Hematopoietic multipotent progenitor cell treated with erythropoietin and hydrocortisone succinate and interleukin-3 and kit ligand, for 8 days (in vitro differentiated cells): ENCODE measurements at regions not wholly inside any gene's neighbourhood (a gene's known extent, or its start where the extent isn't known, plus 50 kb on each side); places are given as distances from the start of the nearest gene placed in this dataset.
A peak's percentile ranks its signal among the peaks of the same experiment; 100 is the strongest.
"Not testable (repeated sequence)": the region's sequence is repeated elsewhere in the genome, so short reads cannot be mapped to it uniquely, and the experiment has no call there.

Experiments used
- DNase-seq: peaks from one replicate; pipeline ENCODE4 v3.0.0-alpha.2; 2015

DNA sequence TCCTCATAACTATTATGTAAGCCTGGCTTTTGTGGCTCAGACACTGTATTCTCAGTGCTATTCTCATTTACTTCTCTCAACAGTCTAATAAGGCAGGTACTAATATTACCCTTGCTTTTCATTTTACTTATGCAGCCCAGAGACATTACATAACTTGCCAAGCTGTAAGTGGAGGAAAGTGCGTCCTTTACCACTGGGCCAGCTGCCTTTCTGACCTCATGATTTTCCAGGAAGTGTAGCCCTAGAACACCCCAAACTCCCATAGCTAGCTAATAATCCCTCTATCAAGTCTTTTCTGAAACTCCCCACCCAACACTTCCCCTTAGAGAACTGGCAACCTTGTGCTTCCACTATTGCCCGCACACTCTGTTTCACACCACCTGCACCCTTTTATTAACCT, 192.9 kb upstream of the HMHB1 start:
- DNase-seq, result no peak

DNA sequence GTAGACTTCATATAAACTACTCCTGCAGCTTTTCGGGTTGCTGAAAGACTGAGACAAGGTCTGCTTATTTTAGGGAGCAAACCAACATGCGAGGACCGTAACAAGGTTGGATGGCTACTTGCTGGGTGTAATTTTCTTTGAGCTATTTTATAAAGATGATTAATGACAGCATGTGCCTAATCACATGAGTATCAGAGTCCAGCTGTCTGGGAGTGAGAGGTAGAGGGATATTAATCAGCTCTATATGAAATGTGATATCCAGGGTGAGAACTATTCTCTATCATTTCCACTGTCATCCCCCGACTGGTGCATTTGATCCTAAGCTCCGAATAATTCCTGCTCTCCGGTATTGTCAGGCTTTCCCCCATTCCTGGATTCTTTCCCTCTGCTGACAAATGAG, 193.8 kb upstream of the HMHB1 start:
- DNase-seq, result no peak

DNA sequence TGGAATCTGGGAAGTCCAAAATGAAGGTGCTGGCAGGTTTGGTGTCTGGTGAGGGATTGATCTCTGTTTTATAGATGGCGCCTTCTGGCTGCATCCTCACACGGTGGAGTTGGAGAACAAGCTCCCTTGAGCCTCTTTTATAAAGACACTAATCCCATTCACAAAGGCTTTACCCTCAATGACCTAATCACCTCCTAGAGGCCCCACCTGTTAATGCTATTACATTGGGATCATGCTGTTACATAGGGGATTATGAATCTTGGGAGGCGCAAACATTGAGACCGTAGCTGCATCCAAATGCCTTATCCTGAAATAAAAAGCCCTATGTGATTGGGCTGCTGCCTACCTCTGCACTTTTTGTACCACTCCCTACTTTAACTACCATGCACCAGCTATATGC, 197.1 kb upstream of the HMHB1 start:
- no peak for DNase-seq

DNA sequence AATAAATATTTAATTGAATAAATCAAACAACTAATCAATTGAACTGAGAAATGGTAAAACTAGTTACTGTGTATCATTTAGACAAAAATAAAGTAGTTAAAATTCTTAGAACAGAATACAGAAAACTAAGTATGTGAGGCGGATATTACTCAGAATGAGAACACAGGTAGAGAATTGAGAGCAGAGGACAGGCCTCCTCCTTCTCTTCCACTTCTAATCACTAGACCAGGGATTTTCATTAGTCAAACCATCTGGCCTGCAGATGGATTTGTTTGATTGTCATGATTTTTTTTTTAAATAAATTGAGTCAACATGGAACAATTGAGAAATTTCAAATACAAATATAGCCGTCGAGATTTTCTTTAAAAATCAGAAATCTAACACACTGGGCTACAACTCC, 198.6 kb upstream of the HMHB1 start:
- DNase-seq, result no peak

DNA sequence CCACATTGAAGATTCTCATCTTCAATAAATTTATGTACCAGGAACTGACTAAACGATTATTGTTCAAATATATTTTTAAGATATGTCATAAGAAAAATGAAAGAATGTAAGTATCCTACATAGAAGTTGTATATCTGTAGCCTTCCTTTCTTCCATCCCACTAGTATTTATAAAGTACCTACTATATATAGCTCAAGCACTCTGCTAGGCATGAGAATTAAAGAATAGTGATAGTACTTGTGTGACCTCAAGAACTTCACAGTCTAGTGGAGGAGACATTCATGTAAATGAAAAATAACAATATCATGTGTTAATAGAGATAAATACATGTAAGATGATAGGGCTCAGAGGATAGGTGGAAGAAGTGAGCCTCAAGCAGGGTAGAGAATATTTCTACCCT, 201.0 kb upstream of the HMHB1 start:
- no peak for DNase-seq

DNA sequence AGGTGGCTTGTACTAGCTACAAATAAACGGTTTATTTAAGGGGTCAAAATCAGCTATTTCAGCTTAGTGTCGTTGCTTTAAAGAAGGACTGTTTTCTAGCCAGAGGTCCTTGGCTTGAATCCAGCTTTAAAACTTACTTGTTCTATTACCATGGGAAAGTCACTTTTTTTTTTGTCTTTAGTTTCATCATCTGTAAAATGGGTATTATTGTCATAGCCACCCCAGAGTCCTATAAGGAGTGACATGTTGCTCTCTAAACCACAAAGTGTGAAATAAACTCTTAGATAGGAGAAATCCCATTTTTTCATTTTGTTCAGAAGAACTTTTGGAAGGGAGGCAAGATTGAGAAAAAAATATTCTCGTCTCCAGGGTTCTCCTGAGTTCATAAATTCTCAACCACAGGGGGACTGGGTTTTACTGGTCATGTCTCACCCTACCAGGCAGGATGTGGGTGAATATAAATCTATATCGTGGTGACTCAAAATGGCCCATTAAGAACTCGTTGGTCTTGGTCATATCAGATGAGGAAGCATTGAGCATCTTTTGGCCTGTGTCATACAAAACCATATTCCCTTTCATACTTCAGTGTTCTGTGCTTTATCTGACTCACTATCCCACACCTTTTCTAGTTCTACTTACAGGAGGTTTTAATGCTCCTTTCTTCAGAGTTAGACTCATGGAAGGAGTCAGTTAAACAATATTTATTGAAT, 202.7 kb upstream of the NR3C1 start:
- DNase-seq, result peak; percentile 16

DNA sequence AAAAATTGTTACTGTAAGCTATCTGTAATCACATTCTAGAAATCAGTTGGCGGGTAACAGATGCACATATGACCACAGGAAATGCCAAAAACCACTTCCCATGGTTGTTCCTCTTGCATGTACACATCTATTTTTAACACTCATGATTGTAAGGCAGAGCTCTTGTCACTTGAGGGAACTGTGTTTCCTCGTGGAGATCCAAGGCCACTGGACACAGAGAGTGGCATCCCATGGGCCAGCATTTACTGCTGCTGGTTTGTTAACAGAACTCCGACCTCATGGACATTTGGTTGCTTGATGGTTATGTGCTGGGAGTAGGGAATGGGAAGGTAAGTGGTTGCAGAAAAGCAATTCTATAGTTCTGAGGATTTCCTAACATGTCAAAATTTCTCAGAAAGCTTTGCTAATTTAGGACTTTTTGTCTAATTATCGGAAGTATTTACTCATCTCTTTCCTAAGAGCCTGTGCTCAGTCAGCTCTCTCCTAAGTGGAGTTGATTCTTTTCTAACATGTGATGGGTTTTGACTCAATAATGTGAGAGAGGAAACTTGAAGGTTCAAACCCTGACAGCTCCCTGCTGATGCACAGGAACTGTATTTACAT, 202.0 kb upstream of the NR3C1 start:
- peak; percentile 44 for DNase-seq

DNA sequence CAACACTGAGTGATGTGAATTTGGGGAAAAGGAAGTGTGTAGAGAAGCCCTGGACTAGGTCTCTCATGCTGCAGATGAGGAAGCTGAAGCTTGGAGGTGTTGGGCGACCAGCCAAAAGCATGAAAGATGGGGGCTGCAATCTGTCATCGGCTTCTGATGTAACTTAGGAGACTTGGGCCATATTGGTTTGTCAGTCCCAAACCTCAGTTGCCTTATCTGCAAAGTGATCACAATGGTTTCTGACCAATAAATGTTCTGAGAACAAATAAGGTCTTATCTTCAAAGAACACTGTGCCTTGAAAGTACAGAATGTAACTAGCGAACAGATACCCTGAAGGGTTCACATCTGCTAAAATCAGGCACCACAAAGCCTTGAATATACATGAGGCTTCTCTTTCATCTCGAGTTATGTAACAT, 198.4 kb upstream of the NR3C1 start:
- peak; percentile 65 for DNase-seq

DNA sequence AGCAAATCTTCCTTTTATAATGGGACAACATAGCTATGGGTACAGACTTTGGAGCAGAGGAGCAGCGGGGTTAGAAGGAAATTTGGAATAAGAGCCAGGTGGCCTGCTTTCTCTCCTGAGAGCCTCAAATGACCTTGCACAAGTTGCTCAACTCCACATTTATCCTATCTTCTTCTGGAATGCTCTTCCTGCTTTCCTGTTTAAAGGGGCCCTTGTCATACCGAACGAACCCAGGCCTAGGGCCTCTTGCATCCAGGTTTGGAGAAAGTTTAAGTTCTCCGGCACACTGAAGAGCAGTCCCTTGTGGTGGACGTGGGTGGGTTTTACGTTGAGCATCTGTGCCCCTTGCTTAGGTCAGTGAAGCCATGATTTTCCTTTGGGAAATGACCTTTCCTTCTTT, 197.9 kb upstream of the NR3C1 start:
- no peak for DNase-seq

DNA sequence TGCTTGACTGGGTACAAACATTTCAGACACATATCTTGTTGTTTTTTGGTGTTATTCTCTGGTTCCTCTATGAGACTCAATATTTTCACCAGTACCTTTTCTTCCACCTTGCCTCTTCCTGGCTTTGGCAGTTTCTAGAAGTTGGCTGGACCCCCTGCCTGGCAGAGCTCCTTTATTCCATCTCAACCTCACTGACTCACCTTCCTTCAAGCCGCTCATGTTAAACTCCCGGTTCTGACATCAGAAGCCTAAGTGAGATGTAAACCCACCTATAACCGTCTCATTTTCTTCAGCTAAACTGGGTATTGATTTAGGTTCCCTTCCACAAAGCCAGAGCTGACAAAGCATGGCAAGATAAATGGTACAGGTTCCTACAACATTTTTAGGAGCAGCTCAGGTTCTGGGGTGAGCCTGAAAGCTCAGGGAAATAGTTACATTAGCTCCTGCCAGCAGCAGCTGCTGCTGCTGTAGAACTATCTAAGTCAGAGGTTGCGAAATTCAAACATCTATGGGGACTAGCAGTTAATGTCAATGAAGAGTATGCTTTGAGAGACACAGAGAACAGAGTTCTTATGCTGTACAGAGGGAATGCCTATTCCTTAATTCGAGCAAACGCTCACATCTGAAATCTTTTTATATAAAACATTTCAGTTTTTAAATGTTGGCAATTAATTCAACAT, 197.1 kb upstream of the NR3C1 start:
- DNase-seq, result no peak

DNA sequence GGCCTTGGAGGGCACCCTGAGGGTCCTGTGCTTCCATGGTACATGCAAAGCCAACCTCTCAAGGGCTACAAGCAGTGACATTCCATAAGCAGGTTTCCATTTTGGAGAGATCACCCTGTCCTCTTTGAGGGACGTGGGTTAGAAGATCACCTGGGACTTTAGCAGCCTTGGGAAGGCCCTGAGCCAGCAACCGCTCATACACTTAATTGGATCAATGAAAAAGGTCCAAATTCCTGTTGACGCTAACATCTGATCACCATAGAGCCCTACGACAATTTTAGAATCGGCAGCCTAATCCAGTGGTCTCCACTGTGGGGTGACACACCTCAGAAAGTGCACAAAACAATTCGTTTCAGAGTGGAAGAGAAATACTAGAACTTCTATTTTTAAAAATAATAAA, 196.0 kb upstream of the NR3C1 start:
- DNase-seq, result no peak

DNA sequence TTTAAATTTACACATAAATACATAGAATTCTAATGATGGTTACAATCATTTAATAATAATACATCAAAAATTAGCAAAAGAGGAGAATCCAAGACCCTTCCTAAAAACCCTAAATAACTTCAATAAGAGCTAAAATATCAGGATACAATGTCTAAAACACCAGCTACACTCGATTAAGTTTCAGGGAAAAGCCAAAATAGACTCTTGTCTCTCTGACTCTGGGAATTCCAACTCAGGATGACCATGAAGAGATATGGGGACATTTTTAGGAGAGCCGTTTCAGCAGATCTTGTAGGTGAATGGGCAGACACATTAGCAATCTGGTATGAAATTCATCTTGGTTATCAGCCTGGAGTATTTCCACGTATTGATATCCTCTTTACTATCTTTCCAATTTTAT, 193.3 kb upstream of the NR3C1 start:
- no peak for DNase-seq

DNA sequence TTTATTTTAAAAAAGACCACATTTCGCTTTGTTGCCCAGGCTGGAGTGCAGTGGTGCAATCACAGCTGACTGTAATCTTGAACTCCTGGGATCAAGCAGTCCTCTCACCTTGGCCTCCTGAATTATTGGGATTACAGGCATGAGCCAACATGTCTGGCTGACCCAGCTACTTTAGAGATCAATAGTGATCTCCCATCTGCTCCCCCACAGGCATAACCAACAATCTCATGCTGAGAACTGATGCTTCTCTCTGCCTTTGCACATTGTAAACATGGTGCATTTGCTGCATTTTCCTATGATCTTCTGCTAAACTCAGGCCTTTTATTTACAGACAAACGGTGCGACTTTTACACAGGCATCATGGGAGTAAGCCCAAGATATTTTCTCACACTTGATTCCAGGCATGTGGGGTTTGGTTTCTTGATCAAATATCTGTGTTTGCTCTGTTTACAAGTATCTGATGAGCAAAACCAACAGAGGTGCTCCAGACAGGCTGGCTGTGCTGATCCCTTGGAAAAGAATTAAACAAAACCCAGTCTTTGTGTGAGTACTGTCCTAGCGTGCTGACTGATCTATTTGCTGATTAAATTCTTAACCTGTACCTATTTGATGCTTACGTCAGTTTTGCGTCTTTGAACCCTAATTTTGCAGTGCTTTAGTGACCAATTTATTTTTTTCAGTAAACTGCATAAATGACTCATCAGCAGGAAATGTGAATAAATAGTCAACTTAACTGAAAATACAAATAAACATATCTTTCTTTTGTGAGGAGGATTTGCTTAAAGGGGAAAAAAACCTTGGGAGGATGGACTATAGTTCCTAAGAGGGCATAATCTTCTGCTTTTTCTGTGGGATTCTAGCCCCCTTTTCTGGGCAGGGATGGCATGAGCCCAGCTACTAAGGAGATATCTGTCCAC, 191.7 kb upstream of the NR3C1 start:
- no peak for DNase-seq

DNA sequence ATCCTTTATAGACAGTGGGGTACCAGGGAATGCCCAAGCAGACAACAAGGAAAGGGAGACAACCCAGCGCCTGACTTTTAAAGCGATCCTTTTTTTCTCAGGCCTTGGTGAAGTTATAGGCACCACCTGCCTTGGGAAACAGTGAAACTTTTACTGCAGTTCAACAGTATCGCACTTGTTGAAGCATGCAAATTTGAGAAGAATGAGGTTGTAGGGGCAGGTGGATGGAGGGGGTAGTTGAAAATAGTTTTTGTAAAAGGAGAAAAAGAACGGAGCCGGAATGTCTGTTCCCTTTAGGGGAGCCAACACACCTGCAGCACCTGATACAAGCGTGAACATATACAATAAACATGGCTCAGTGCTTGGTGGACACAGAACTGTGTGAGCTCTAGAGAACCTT, 190.2 kb upstream of the NR3C1 start:
- DNase-seq, result no peak

DNA sequence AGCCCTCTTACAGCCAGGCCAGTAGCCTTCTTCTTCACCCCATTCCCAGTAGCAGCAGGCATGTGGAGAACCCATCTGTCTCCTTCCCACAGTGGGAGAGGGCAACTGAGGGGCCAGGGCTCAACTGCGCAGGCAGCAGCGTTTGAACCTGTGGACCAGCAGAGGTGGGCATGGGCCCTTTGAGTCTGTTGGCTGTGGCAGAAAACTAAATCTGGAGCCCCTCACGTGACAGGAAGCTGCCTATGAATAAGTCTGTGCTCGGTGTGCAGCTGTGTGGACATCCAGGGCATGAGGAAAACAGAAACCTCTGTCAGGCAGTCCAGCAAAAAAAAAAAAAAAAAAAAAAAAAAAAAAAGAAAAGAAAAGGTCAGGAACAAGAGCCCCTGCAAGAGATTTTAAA, 189.2 kb upstream of the NR3C1 start:
- no peak for DNase-seq

DNA sequence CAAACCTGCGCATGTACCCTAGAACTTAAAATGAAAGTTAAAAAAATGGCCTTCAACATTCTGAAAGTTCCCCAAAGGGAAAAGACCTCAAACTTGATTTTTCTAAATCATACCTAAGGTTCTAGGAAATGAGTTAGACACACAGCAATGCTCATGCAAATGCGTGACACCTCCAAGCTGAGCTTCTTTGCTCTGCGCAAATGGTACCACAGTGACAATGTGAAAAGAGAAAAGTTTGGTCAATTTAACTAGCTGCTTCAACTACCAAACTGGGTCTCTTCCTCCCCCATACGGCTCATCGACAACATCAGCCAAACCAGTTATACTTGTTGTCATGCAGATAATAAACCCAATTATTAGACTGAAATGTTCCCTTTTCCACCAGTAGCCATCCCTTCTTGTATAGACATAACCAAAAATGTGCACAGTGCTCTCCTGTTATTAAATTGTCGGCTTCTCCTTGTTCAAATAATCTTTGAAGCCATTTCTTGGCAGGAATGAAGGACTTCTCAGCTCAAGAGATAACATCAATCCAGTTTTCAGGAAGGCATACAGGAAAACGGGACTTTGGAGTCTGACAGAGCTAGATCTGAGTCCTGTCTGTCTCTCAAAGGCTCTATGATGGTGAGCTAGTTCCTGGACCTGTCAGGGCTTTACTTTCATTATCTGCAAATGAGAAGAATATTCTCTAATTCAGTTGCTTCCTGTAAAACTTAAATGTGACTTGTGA, 185.6 kb upstream of the NR3C1 start:
- DNase-seq, result no peak

DNA sequence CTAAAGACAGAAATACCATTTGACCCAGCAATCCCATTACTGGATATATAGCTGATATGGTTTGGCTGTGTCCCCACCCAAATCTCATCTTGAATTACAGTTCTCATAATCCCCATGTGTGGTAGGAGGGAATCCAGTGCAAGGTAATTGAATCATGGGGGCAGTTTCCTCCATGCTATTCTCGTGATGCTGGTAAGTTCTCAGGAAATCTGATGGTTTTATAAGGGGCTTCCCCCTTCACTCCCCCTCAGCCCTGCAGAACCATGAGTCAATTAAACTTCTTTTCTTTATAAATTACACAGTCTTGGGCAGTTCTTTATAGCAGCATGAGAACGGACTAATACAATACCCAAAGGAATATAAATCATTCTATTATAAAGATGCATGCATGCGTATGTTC, 184.6 kb upstream of the NR3C1 start:
- DNase-seq, result not testable (repeated sequence)

DNA sequence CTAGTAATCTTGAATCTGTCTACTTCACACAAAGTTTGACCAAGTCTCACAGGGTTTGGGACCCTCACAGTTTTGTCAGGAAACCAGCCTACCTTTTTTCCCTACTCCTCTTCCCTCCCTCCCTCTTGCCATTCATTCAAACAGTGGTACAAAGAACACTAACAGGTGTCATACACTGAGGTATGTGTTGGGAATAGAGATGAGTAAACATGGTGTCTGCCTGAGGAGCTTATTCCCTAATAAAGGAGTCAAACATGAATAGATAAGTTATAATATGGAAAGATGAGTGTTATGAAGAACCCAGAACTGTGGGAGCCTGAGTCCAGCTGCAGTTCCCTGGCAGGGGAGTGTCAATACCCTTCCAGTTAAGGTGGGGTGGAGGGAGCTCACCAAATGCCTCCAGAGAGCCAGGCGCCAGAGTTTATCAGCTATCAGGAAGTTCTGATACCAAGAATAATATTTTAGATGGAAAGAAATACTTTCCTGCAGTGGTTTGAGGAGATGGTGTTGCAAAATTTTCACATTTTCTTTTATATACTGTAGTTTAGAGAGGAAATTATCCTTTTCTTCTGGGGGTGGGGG, 183.4 kb upstream of the NR3C1 start:
- DNase-seq, result no peak

DNA sequence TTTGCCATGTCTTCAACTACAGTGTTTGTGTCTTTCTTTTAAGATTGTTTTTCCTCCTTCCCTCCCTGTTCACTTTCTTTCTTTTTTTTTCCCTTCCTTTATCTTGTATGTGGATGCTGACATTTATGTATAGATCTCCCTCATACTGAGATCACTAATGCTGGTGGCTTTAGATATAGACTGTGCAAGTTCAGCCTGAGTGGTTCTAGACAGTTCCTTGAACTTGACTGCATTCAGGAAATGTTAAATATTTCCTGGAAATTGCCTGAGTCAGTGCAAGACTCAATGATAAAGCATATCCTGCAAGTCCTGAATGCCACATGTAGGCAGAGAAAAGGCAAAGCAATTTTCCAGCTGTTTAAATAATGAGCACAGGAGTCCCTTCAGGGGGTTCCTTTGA, 182.5 kb upstream of the NR3C1 start:
- no peak for DNase-seq

DNA sequence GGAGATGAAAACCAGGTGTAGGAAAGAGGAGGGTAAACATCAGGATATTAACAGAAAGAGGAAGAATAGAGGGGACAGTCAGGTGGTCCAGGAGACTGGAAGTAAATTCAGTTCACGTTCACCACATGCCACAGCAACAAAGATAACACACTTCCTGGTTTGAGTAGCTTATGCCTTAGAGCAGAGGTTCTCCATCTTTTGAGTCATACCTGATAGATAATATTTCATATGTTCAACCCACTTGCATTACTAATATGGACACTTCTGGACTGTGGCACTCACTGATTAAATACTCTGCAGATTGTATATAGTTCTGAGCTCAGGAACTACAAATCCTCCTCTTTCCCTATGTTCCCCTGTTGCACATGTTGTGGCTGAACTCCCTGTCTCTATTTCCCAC, 179.9 kb upstream of the NR3C1 start:
- no peak for DNase-seq

DNA sequence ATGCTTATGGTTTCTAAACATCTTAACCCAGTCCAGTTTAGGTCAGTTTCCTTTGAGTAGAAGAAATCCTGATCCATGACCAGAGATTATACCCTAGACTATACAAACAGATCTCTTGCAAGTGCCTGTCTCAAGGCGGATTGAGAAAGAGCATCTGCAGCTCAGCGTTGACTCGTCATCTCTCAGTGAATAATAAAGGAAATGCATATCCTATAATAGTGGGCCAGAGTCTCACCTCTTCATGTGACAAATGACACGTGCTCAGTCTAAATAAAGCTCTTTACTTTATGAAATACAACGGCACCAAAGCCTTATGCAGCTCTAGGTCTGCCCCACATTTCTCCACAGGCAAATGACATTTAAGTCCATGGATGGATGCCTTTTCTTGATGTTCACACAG, 179.4 kb upstream of the NR3C1 start:
- DNase-seq, result no peak

DNA sequence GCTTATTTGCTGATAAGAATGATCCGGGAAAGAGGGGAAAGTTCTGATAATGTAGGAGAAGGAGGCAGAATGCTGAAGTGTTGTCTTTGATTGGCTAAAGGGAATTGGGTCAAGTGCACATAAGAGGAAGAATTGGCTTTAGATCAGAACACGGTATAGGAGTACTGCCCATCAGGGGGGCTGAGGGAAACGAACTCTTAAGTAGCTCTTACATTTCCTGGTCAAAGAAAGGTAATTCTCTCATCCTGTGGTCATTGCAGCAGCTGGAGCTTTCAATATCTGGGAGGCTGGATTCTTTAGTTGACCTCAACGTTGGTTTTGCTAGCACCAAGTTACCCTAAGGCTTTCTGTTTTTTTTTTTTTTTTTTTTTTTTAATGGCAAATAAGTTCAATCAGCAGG, 178.7 kb upstream of the NR3C1 start:
- no peak for DNase-seq
